ENCODE measurements at regions not wholly inside any gene's neighbourhood (a gene's known extent, or its start where the extent isn't known, plus 50 kb on each side); places are given as distances from the start of the nearest gene placed in this dataset.

DNA sequence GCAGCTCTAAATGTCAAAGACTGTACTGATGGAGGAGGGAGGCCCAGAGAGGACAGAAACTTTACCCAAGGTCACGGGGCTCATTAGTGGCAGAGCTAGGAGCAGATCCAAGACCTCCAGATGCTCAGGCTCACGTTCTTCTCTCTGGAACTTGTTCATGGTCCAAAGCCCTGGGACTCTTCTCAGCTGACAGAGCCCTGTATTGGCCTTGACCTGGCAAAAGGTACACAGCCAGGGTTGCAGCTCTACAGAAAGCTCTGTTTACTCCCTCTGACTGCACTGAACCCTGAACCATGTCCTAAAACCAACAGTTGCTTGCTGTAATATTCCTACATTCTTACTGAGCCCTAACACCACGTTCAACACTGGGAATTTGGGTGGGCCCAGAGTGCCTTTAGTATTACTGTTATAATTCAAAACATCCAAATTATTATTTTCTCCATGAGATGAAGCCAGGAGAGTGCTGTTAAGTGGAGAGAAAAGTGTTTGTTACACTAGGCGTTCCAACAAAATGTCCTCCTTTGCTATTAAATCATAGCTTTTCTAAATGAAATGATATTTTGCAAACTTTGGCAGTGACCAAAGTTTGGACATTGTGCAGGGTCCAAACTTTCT lies 602.4 kb upstream of the CLINT1 start:
- H3K18ac ChIP-seq (ENCODE audit: low read depth in 1 of 2, low read length in 2 of 2) = no peak overlapping the region
- no peak overlapping the region for H3K27ac ChIP-seq (ENCODE audit: low read length, poor library complexity, severe bottlenecking)
- H2AFZ ChIP-seq (ENCODE audit: low read depth, low read length) = no peak overlapping the region
- WGBS = 74% methylated on average over 2 of the region's 4 CpGs
- H3K23ac ChIP-seq (ENCODE audit: low read length in 2 of 2) = no peak overlapping the region
- H2BK15ac ChIP-seq (ENCODE audit: low read depth, poor library complexity, severe bottlenecking) = no peak overlapping the region
- H2AK5ac ChIP-seq (ENCODE audit: low read length, severe bottlenecking) = no peak overlapping the region
- H2BK5ac ChIP-seq (ENCODE audit: low read depth, low read length, poor library complexity, severe bottlenecking) = no peak overlapping the region
- DNase-seq = no peak
- no peak overlapping the region for H3K4me3 ChIP-seq (ENCODE audit: insufficient read depth in 1 of 2, low read depth in 1 of 2, low read length in 2 of 2)
- peak overlapping the region; percentile 33 for H3K9ac ChIP-seq (ENCODE audit: low read length)
- no peak overlapping the region for H4K8ac ChIP-seq (ENCODE audit: low read length)
- no peak overlapping the region for H3K14ac ChIP-seq (ENCODE audit: low read length in 2 of 2)
- H3K9me3 ChIP-seq (ENCODE audit: control insufficient read depth, low read length) = no peaks in the 10 kb centered on the region
- H2BK12ac ChIP-seq (ENCODE audit: low read length in 2 of 2) = no peak overlapping the region
- H4K91ac ChIP-seq (ENCODE audit: low read length) = no peak overlapping the region
- H3K4me1 ChIP-seq (ENCODE audit: control insufficient read depth, insufficient read depth, low read depth, low read length) = no peaks in the 10 kb centered on the region
- H3K79me1 ChIP-seq (replicated peaks; ENCODE audit: low read length, poor library complexity, severe bottlenecking) = no peaks in the 10 kb centered on the region
- no peak overlapping the region for H3K4ac ChIP-seq (ENCODE audit: low read depth in 1 of 2, low read length in 2 of 2)
- H3K36me3 ChIP-seq (ENCODE audit: control insufficient read depth in 1 of 2, insufficient read depth in 2 of 2, low read depth in 1 of 2, low read length in 2 of 2) = no peaks in the 10 kb centered on the region
- no peaks in the 10 kb centered on the region for H3K27me3 ChIP-seq (ENCODE audit: control insufficient read depth in 1 of 2, insufficient read depth in 1 of 2, low read length in 2 of 2)
- H3K4me2 ChIP-seq (ENCODE audit: low read length, poor library complexity, severe bottlenecking) = no peak overlapping the region
- H2BK120ac ChIP-seq (ENCODE audit: low read depth, low read length) = no peak overlapping the region

DNA sequence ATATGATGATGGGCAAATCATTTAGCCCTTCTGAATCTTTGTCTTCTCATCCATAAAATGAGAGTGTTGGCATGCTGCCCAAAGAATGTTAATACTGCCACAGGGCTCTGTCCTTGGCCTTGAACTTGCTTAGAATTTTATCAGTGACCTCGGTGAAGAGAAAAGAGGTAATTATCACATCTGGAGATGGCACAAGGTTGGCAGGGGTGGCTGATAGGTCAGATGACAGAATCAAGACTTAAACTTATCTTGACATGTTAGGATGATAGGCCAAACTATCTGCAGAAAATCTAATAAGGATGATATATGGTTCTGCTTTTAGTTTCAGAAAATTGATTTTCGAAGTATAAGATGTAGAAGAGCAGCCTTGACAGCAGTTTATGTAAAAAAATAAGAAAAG lies 599.1 kb upstream of the CLINT1 start:
- no peak overlapping the region for H3K14ac ChIP-seq (ENCODE audit: low read length in 2 of 2)
- H2AK5ac ChIP-seq (ENCODE audit: low read length, severe bottlenecking) = no peak overlapping the region
- H3K79me1 ChIP-seq (replicated peaks; ENCODE audit: low read length, poor library complexity, severe bottlenecking) = no peaks in the 10 kb centered on the region
- no peak for DNase-seq
- no peak overlapping the region for H3K18ac ChIP-seq (ENCODE audit: low read depth in 1 of 2, low read length in 2 of 2)
- H3K36me3 ChIP-seq (ENCODE audit: control insufficient read depth in 1 of 2, insufficient read depth in 2 of 2, low read depth in 1 of 2, low read length in 2 of 2) = no peaks in the 10 kb centered on the region
- no peaks in the 10 kb centered on the region for H3K27me3 ChIP-seq (ENCODE audit: control insufficient read depth in 1 of 2, insufficient read depth in 1 of 2, low read length in 2 of 2)
- no peak overlapping the region for H3K4me2 ChIP-seq (ENCODE audit: low read length, poor library complexity, severe bottlenecking)
- H2BK5ac ChIP-seq (ENCODE audit: low read depth, low read length, poor library complexity, severe bottlenecking) = no peak overlapping the region
- no peaks in the 10 kb centered on the region for H3K9me3 ChIP-seq (ENCODE audit: control insufficient read depth, low read length)
- H3K23ac ChIP-seq (ENCODE audit: low read length in 2 of 2) = no peak overlapping the region
- 74% methylated on average over 2 of the region's 2 CpGs for WGBS
- H3K4me1 ChIP-seq (ENCODE audit: control insufficient read depth, insufficient read depth, low read depth, low read length) = peaks cover 1% of the 10 kb centered on the region
- H3K9ac ChIP-seq (ENCODE audit: low read length) = no peak overlapping the region
- H3K27ac ChIP-seq (ENCODE audit: low read length, poor library complexity, severe bottlenecking) = no peak overlapping the region
- H2BK120ac ChIP-seq (ENCODE audit: low read depth, low read length) = no peak overlapping the region
- H3K4me3 ChIP-seq (ENCODE audit: insufficient read depth in 1 of 2, low read depth in 1 of 2, low read length in 2 of 2) = no peak overlapping the region
- no peak overlapping the region for H2AFZ ChIP-seq (ENCODE audit: low read depth, low read length)
- H2BK12ac ChIP-seq (ENCODE audit: low read length in 2 of 2) = no peak overlapping the region
- H4K91ac ChIP-seq (ENCODE audit: low read length) = no peak overlapping the region
- no peak overlapping the region for H3K4ac ChIP-seq (ENCODE audit: low read depth in 1 of 2, low read length in 2 of 2)
- H4K8ac ChIP-seq (ENCODE audit: low read length) = no peak overlapping the region
- no peak overlapping the region for H2BK15ac ChIP-seq (ENCODE audit: low read depth, poor library complexity, severe bottlenecking)

DNA sequence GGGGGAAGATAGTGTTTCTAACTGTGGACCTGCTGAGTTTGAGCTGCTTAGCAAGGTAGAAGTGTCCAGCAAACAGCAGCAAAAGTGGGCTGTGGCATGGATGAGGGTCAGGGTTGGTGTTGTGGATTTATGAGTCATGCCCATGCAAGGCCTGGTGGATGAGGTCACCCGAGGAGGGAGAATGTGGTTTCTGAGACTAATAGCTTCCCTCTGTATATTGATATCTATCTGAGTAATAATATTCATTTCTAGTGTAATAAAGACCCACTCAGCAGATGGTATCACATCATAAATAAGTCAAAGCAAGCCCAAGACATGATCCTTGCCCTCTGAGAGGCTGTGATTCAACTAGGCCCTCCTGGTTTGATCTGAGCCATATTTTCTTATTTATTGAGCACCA lies 597.8 kb upstream of the CLINT1 start:
- Histone ChIP-seq H2AK5ac (ENCODE audit: low read length, severe bottlenecking) (no peak overlapping the region), H3K9ac (ENCODE audit: low read length) (peak overlapping the region; percentile 57), H3K4me2 (ENCODE audit: low read length, poor library complexity, severe bottlenecking) (no peak overlapping the region), H3K36me3 (ENCODE audit: control insufficient read depth in 1 of 2, insufficient read depth in 2 of 2, low read depth in 1 of 2, low read length in 2 of 2) (no peaks in the 10 kb centered on the region), H3K79me1 (replicated peaks; ENCODE audit: low read length, poor library complexity, severe bottlenecking) (no peaks in the 10 kb centered on the region), H2BK5ac (ENCODE audit: low read depth, low read length, poor library complexity, severe bottlenecking) (no peak overlapping the region), H3K23ac (ENCODE audit: low read length in 2 of 2) (no peak overlapping the region), H3K14ac (ENCODE audit: low read length in 2 of 2) (no peak overlapping the region), H3K18ac (ENCODE audit: low read depth in 1 of 2, low read length in 2 of 2) (no peak overlapping the region), H3K4me1 (ENCODE audit: control insufficient read depth, insufficient read depth, low read depth, low read length) (peaks cover 5% of the 10 kb centered on the region), H3K27ac (ENCODE audit: low read length, poor library complexity, severe bottlenecking) (peak overlapping the region; percentile 31), H2AFZ (ENCODE audit: low read depth, low read length) (no peak overlapping the region), H3K4me3 (ENCODE audit: insufficient read depth in 1 of 2, low read depth in 1 of 2, low read length in 2 of 2) (no peak overlapping the region), H3K27me3 (ENCODE audit: control insufficient read depth in 1 of 2, insufficient read depth in 1 of 2, low read length in 2 of 2) (no peaks in the 10 kb centered on the region), H4K91ac (ENCODE audit: low read length) (no peak overlapping the region), H3K9me3 (ENCODE audit: control insufficient read depth, low read length) (no peaks in the 10 kb centered on the region), H4K8ac (ENCODE audit: low read length) (no peak overlapping the region), H2BK15ac (ENCODE audit: low read depth, poor library complexity, severe bottlenecking) (no peak overlapping the region), H2BK120ac (ENCODE audit: low read depth, low read length) (no peak overlapping the region), H2BK12ac (ENCODE audit: low read length in 2 of 2) (no peak overlapping the region), H3K4ac (ENCODE audit: low read depth in 1 of 2, low read length in 2 of 2) (no peak overlapping the region)
- DNase-seq = peak; percentile 73
- no CpG with 5 or more reads among the region's 1 CpG for WGBS

DNA sequence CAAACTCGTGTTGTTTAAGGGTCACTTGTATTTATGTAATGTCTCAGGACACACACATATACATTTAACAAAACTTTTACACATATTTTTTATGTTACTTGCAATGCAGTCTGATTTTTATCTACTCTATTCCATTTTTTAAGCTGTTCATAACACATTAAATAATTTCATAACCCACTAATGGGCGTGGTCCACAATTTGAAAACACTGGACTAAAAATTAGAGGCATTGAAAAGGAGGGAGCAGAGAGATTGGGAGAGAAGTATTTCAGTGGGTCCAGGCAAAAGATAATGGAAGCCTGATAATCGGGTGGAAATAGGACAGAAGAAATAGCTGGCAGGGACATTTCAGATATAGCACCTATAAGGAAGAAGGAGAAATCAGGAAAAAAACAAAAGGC lies 597.3 kb upstream of the CLINT1 start:
- Histone ChIP-seq H3K18ac (ENCODE audit: low read depth in 1 of 2, low read length in 2 of 2) (no peak overlapping the region), H3K79me1 (replicated peaks; ENCODE audit: low read length, poor library complexity, severe bottlenecking) (no peaks in the 10 kb centered on the region), H3K23ac (ENCODE audit: low read length in 2 of 2) (no peak overlapping the region), H3K36me3 (ENCODE audit: control insufficient read depth in 1 of 2, insufficient read depth in 2 of 2, low read depth in 1 of 2, low read length in 2 of 2) (no peaks in the 10 kb centered on the region), H3K27me3 (ENCODE audit: control insufficient read depth in 1 of 2, insufficient read depth in 1 of 2, low read length in 2 of 2) (no peaks in the 10 kb centered on the region), H3K4ac (ENCODE audit: low read depth in 1 of 2, low read length in 2 of 2) (no peak overlapping the region), H3K4me2 (ENCODE audit: low read length, poor library complexity, severe bottlenecking) (no peak overlapping the region), H3K9me3 (ENCODE audit: control insufficient read depth, low read length) (no peaks in the 10 kb centered on the region), H2BK12ac (ENCODE audit: low read length in 2 of 2) (no peak overlapping the region), H3K4me3 (ENCODE audit: insufficient read depth in 1 of 2, low read depth in 1 of 2, low read length in 2 of 2) (no peak overlapping the region), H2AK5ac (ENCODE audit: low read length, severe bottlenecking) (peak overlapping the region; percentile 74), H3K27ac (ENCODE audit: low read length, poor library complexity, severe bottlenecking) (peak overlapping the region; percentile 20), H3K4me1 (ENCODE audit: control insufficient read depth, insufficient read depth, low read depth, low read length) (peaks cover 7% of the 10 kb centered on the region), H2BK120ac (ENCODE audit: low read depth, low read length) (no peak overlapping the region), H2BK5ac (ENCODE audit: low read depth, low read length, poor library complexity, severe bottlenecking) (no peak overlapping the region), H2AFZ (ENCODE audit: low read depth, low read length) (no peak overlapping the region), H2BK15ac (ENCODE audit: low read depth, poor library complexity, severe bottlenecking) (no peak overlapping the region), H4K91ac (ENCODE audit: low read length) (no peak overlapping the region), H3K9ac (ENCODE audit: low read length) (peak overlapping the region; percentile 57), H4K8ac (ENCODE audit: low read length) (no peak overlapping the region), H3K14ac (ENCODE audit: low read length in 2 of 2) (no peak overlapping the region)
- WGBS = 100% methylated on average over 2 of the region's 3 CpGs
- DNase-seq = no peak

Measured in mesenchymal stem cell (in vitro differentiated cells and primary cell).